ENCODE measurements at regions not wholly inside any gene's neighbourhood (a gene's known extent, or its start where the extent isn't known, plus 50 kb on each side); places are given as distances from the start of the nearest gene placed in this dataset.

DNA sequence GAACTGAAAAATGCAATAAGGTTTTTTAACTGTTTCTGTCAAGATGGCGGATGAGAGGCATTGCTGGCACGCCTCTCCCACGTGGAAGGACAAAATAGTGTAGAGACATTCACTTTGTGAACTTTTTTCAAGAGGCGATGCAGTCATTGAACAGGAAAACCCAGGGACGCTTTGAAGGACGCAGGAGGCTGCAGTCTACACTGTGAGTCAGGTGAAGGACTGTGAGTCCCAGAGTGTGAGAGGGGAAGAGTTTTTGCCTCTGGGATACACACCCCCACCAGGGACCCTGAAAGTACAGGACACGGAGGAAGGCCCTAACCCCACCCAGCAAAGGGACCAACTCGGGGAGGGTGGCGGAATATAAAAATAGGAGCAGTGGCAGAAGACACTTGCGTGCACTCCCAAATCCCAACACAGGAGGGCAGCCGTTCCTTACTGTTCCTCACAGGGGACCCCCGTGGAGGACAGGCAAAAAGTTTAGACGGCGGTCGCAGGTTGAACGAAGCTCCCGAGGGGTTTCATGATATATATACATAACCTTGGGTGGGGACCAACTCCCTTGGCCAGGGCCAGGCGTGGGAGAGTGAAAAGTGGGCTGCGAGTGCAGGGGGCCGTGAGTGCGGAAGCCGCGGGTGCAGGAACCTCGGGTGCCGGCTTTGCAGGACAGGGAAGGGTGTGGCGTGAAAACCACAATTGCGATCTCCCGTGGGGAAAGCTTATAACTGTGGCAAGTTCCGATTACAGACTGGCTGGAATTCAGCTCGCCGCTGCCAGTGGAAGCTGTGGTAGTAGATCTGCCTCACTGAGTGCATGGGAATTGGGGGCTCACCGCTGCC, 82.0 kb upstream of the ALOX12 start:
- TF ChIP-seq, protein P1, sequence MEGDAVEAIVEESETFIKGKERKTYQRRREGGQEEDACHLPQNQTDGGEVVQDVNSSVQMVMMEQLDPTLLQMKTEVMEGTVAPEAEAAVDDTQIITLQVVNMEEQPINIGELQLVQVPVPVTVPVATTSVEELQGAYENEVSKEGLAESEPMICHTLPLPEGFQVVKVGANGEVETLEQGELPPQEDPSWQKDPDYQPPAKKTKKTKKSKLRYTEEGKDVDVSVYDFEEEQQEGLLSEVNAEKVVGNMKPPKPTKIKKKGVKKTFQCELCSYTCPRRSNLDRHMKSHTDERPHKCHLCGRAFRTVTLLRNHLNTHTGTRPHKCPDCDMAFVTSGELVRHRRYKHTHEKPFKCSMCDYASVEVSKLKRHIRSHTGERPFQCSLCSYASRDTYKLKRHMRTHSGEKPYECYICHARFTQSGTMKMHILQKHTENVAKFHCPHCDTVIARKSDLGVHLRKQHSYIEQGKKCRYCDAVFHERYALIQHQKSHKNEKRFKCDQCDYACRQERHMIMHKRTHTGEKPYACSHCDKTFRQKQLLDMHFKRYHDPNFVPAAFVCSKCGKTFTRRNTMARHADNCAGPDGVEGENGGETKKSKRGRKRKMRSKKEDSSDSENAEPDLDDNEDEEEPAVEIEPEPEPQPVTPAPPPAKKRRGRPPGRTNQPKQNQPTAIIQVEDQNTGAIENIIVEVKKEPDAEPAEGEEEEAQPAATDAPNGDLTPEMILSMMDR (conservative IDR thresholded peaks at IDR 0.05), result peak; percentile 78
- H3K27ac ChIP-seq, result no peak overlapping the region

DNA sequence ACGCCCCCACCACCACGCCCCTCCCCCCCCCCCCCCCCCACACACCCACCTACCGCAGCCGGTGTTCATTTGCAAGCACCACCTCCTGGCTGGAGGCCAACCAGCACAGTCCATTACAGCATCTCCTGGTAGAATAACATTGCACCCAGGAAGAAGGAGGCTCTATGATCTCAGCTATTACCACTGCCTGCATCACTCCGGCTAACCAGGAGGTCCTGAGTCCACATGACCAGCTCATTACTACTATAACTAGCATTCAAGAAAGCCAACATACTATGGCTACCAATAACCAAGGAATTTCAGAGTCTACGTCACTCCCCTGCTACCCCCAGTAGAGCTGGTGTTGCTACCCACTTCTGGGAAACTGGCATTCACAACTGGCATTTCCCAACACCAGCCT, 81.1 kb upstream of the ALOX12 start:
- TF ChIP-seq, protein P1 (conservative IDR thresholded peaks at IDR 0.05), result no peak
- no peak overlapping the region for H3K27ac ChIP-seq

DNA sequence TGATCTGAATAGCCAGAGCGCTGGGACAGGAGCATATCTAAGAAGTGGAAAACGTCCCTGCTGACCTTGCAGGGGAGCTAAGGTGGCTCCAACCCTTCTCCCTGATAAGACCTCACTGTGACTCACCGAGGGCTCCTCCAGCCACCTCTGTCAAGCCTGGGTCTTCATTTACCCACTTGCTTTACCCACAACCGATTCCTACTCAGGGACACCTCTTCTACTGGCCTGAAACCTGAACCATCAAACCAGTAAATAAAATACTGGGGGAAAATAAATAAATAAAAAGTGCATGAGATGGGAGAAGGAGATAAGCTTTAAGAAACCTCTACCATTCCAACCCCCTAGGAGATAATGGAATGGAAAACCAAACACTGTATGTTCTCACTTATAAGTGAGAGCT, 80.2 kb upstream of the ALOX12 start:
- TF ChIP-seq, protein P1 (conservative IDR thresholded peaks at IDR 0.05), result no peak
- H3K27ac ChIP-seq, result no peak overlapping the region

DNA sequence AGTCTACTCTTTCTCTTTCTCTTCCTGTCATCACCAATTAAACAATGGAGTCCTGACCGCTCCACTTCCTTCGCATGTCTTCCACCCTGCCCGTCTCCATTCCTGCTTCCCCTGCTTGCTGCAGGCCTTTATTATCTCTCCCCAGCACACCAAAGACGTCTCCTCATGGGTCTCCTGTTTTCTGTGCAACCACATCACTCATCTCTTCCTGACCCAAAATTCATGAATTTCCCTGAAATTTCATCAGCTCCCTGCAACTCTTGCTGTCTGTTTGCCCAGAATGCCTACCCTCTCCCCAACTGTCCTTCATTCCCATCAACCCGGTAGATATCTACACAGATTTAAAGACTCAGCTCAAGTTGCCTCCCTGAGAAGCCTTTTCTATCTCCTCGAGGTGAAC, 76.7 kb upstream of the ALOX12 start:
- TF ChIP-seq, protein P1 (conservative IDR thresholded peaks at IDR 0.05), result no peak
- H3K27ac ChIP-seq, result no peak overlapping the region

DNA sequence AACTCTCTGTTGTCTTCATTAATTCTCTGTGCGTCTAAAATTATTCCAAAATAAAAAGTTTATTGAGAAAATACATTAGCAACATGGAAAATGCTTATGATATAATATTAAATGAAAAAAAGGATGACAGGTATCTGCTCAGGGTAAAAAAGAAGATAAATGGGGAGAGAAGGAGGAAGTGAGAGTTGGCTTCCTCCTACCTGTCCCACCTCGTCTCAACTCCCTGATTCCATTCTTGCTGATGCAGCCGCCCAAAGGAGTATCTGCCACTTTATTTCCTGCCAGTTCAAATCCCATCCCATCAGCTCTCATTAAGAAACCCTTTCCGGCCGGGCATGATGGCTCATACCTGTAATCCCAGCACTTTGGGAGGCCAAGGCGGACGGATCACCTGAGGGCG, 72.5 kb upstream of the ALOX12 start:
- TF ChIP-seq, protein P1 (conservative IDR thresholded peaks at IDR 0.05), result no peak
- no peak overlapping the region for H3K27ac ChIP-seq

DNA sequence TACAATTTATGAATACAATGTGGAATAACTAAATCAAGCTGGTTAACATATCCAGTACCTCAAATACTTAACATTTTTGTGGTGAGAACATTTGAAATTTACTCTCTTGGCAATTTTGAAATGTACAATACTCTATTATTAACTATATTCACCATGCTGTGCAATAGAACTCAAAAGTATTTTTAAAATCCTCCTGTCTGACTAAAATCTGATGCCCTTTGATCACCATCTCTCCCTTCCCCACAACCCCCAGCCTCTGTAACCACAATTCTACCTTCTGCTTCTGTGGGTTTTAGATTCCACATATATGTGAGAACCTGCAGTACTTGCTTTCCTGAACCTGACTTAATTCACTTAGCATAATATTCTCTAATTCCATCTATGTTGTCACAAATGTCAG, 71.6 kb upstream of the ALOX12 start:
- no peak overlapping the region for H3K27ac ChIP-seq
- TF ChIP-seq, protein P1 (conservative IDR thresholded peaks at IDR 0.05), result no peak

DNA sequence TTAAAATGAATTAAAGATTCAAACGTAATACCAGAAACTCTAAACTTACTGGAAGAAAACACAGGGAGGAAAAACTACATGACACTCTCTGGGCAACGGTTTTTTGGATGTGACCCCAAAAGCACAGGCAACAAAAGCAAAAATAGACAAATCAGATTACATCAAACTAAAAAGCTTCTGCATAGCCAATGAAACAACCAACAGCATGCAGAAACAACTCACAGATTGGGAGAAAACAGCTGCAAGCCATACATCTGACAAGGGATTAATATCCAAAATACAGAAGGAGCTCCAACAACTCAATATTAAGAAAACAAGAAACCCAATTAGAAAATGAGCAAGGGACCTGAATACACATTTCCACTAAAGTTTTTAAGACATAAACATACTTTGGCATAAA, 69.2 kb upstream of the ALOX12 start:
- TF ChIP-seq, protein P1 (conservative IDR thresholded peaks at IDR 0.05), result no peak
- no peak overlapping the region for H3K27ac ChIP-seq
